Lung (tissue), 11 donors: ENCODE measurements at regions not wholly inside any gene's neighbourhood (a gene's known extent, or its start where the extent isn't known, plus 50 kb on each side); places are given as distances from the start of the nearest gene placed in this dataset.

Experiments
- ATAC-seq: fragments of 200-7000 bp; cut with Tn5 transposase; one replicate; pipeline ENCODE4 v1.9.1; 2020; ENCODE audit warnings: moderate number of reproducible peaks; ENCODE audit not compliant: insufficient read depth, low FRiP score
- DNase-seq, 3 donors: peaks; one replicate each; pipeline ENCODE4 v3.0.0-alpha.2; 2013 to 2017
- H3K27ac ChIP-seq, 2 donors: one replicate each; pipeline ENCODE4 v1.5.1; 2013; ENCODE audit warnings: mild to moderate bottlenecking in 2 of 2, moderate library complexity in 2 of 2, control low read depth in 1 of 2, inconsistent platforms in 1 of 2, low read depth in 1 of 2, low read length in 1 of 2
- H3K27me3 ChIP-seq, 3 donors: one replicate each; pipeline ENCODE4 v1.5.1; 2013; ENCODE audit warnings: low read length in 2 of 3; ENCODE audit not compliant: control insufficient read depth in 3 of 3, insufficient read depth in 3 of 3
- H3K36me3 ChIP-seq, 4 donors: one replicate each; pipeline ENCODE4 v1.5.1; 2013; ENCODE audit warnings: low read length in 4 of 4, mild to moderate bottlenecking in 1 of 4, moderate library complexity in 1 of 4; ENCODE audit not compliant: control insufficient read depth in 4 of 4, insufficient read depth in 4 of 4
- H3K4me1 ChIP-seq, 5 donors: one replicate each; pipeline ENCODE4 v1.5.1; 2013; ENCODE audit warnings: low read length in 5 of 5, mild to moderate bottlenecking in 2 of 5, moderate library complexity in 1 of 5; ENCODE audit not compliant: control insufficient read depth in 5 of 5, insufficient read depth in 5 of 5
- H3K4me3 ChIP-seq: one replicate; pipeline ENCODE4 v1.5.1; 2013; ENCODE audit warnings: mild to moderate bottlenecking, control low read depth, moderate library complexity
- H3K9ac ChIP-seq, 2 donors: one replicate each; pipeline ENCODE4 v1.5.1; 2013; ENCODE audit warnings: low read length in 2 of 2, control low read depth in 1 of 2; ENCODE audit not compliant: insufficient read depth in 1 of 2
- H3K9me3 ChIP-seq, 4 donors: one replicate each; pipeline ENCODE4 v1.5.1; 2013; ENCODE audit warnings: low read length in 3 of 4, mild to moderate bottlenecking in 1 of 4, moderate library complexity in 1 of 4; ENCODE audit not compliant: control insufficient read depth in 4 of 4, insufficient read depth in 3 of 4
- WGBS, 2 donors: extraction: QIAGEN DNeasy Blood & Tissue Kit; methylation state at CpG; one replicate each; pipeline ENCODE4 v1.1.7; 2013; 5-methylcytosine and 5-hydroxymethylcytosine counted together
- TF ChIP-seq, protein P1 (sequence below): IDR thresholded peaks from 2 replicates; pipeline ENCODE4 v1.5.1; 2012; ENCODE audit warnings: mild to moderate bottlenecking; ENCODE audit errors: control extremely low read depth, extremely low read depth
- donor health status: control.
- donor health status: control.
- donor health status: Bipolar disorder and iron deficiency.
- donor health status: healthy.
- donor health status: DM: yes; HTN: yes; CAD: no.

DNA sequence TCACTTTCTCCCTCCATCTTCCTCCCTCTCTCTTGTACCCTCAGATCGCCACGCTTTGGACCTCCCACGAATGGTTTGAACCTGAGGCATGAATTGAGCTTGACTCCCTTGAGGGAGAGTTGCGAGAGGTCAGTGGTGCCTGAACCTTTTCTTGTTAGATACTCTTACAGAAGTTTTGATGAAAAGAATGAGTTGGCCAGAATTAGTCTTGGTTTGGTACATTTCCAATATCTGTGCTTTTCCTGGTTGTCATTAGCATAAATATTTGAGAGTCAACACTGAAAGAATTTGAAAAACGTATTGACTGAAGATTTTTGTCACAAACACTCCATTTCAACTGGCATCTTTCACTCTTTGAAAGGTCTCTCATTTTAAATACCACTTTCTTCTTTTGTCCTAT lies 510.6 kb upstream of the DIPK2B start:
- 66 to 83% methylated on average over 5 of the region's 5 CpGs for WGBS, 2 donors
- Histone ChIP-seq H3K4me1 (no peaks in the 10 kb centered on the region), H3K36me3 (no peaks in the 10 kb centered on the region), H3K27me3 (peaks cover 0 to 9% (median 0%) of the 10 kb centered on the region in 3 donors), H3K4me3 (no peak overlapping the region), H3K27ac (no peak overlapping the region), H3K9me3 (peaks cover 0 to 2% (median 0%) of the 10 kb centered on the region in 4 donors), H3K9ac (no peak overlapping the region)
- ATAC-seq (no peak), DNase-seq (peak in 2 of 3 donors; percentile 18 to 47)
- TF ChIP-seq, protein P1, sequence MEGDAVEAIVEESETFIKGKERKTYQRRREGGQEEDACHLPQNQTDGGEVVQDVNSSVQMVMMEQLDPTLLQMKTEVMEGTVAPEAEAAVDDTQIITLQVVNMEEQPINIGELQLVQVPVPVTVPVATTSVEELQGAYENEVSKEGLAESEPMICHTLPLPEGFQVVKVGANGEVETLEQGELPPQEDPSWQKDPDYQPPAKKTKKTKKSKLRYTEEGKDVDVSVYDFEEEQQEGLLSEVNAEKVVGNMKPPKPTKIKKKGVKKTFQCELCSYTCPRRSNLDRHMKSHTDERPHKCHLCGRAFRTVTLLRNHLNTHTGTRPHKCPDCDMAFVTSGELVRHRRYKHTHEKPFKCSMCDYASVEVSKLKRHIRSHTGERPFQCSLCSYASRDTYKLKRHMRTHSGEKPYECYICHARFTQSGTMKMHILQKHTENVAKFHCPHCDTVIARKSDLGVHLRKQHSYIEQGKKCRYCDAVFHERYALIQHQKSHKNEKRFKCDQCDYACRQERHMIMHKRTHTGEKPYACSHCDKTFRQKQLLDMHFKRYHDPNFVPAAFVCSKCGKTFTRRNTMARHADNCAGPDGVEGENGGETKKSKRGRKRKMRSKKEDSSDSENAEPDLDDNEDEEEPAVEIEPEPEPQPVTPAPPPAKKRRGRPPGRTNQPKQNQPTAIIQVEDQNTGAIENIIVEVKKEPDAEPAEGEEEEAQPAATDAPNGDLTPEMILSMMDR, result no peak

DNA sequence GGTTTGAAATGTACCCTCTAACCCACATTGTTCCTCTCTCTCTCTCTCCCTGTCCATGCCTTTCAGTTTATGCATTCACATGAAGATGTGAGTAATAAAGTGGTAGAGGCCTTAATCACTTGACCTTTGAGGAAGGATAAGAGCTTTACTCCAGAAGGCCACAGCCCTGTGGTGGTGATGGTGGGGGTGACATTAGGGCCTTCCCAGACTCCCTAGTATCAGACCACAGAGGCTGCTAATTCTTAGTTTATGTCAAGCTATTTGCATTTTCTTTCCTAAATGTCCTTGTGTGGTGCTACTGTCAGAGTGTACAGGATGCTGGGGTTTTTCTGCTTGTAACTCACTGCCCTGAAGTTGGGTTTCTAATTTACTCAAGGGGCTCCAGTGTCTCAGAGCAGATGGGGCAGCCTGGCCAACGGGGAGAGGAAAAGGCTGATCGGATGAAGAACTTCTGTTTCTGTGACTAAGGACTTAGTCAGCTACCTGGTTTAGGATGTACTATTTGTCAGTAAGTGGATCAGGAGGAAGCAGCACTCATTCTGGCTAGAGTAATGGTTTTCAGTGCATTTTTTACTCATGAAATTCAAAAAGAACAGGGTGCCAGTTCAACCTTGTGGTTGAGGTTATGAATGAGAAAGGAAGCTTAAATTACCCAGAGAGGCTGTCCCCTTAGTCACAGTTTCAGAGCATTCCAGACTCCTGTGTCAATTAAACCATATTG lies 509.6 kb upstream of the DIPK2B start:
- Histone ChIP-seq H3K9me3 (peaks cover 0 to 4% (median 0%) of the 10 kb centered on the region in 4 donors), H3K27me3 (peaks cover 0 to 6% (median 0%) of the 10 kb centered on the region in 3 donors), H3K4me1 (no peaks in the 10 kb centered on the region), H3K9ac (no peak overlapping the region), H3K4me3 (no peak overlapping the region), H3K27ac (no peak overlapping the region), H3K36me3 (no peaks in the 10 kb centered on the region)
- TF ChIP-seq, protein P1, result no peak
- WGBS, 2 donors, result 5 to 60% methylated on average over 2 of the region's 2 CpGs
- DNase-seq (no peak), ATAC-seq (no peak)

DNA sequence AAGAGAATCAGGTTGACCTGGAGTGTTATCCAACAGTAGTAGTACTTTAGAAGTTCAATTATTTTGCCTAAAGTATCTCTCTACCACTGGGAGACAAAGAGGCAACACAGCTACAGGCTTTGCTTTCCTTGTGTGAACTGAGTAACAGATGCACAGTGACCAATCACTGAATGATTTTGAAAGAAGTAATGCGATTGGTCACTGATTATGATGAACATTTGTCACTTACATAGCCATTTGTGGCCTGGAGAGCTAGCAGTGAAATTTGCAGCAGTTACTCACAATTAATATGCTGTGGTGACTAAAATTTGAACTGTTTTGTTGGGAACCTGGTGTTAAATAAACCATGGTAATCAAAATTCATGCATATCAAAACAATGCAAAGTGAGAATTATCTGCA lies 508.7 kb upstream of the DIPK2B start:
- Histone ChIP-seq H3K36me3 (no peaks in the 10 kb centered on the region), H3K9me3 (peaks cover 0 to 4% (median 0%) of the 10 kb centered on the region in 4 donors), H3K4me1 (no peaks in the 10 kb centered on the region), H3K27me3 (peaks cover 0 to 6% (median 0%) of the 10 kb centered on the region in 3 donors), H3K4me3 (no peak overlapping the region), H3K27ac (no peak overlapping the region), H3K9ac (no peak overlapping the region)
- 78 to 100% methylated on average over 1 of the region's 1 CpG for WGBS, 2 donors
- ATAC-seq (no peak), DNase-seq (no peak)
- TF ChIP-seq, protein P1, result no peak
